Neural cell (in vitro differentiated cells): ENCODE measurements at regions not wholly inside any gene's neighbourhood (a gene's known extent, or its start where the extent isn't known, plus 50 kb on each side); places are given as distances from the start of the nearest gene placed in this dataset.

ENCODE experiments used
- H2AFZ ChIP-seq: fragments of 200-600, 300-800 bp; sonication (generic), shearing (Covaris generic); 2 replicates; pipeline ENCODE4 v1.6.0; 2014; ENCODE audit warnings: low read depth, mild to moderate bottlenecking, antibody characterized with exemption, low read length, moderate library complexity
- H3F3A ChIP-seq: fragments of 200-600 bp; shearing (Covaris generic); 2 replicates; pipeline ENCODE4 v1.6.1; 2016; ENCODE audit warnings: mild to moderate bottlenecking, moderate library complexity, mixed read lengths, antibody characterized with exemption, low read length; ENCODE audit not compliant: insufficient read depth, poor library complexity, severe bottlenecking
- H3K27ac ChIP-seq: fragments of 200-600, 300-800 bp; sonication (generic), shearing (Covaris generic); 2 replicates; pipeline ENCODE4 v1.5.1; 2014; ENCODE audit warnings: mild to moderate bottlenecking, low read length, moderate library complexity
- H3K27me3 ChIP-seq: fragments of 300-800, 200-600 bp; sonication (generic), shearing (Covaris generic); 2 replicates; pipeline ENCODE4 v1.6.0; 2014; ENCODE audit warnings: mild to moderate bottlenecking, low read depth, low read length, moderate library complexity; ENCODE audit not compliant: insufficient read depth
- H3K36me3 ChIP-seq: fragments of 300-800, 200-600 bp; sonication (generic), shearing (Covaris generic); 2 replicates; pipeline ENCODE4 v1.5.1; 2014; ENCODE audit warnings: mild to moderate bottlenecking, antibody characterized with exemption, low read length, moderate library complexity; ENCODE audit not compliant: insufficient read depth
- H3K4me2 ChIP-seq: fragments of 300-800, 200-600 bp; sonication (generic), shearing (Covaris generic); 2 replicates; pipeline ENCODE4 v1.6.0; 2014; ENCODE audit warnings: mild to moderate bottlenecking, low read length
- H3K4me3 ChIP-seq: fragments of 300-800, 200-600 bp; sonication (generic), shearing (Covaris generic); 2 replicates; pipeline ENCODE4 v1.5.1; 2014; ENCODE audit warnings: mild to moderate bottlenecking, low read length, moderate library complexity
- H3K79me2 ChIP-seq: fragments of 200-600 bp; shearing (Covaris generic); replicated peaks from 2 replicates; pipeline ENCODE4 v1.6.0; 2014; ENCODE audit warnings: mild to moderate bottlenecking, low read length, moderate library complexity; ENCODE audit not compliant: insufficient read depth
- H3K9ac ChIP-seq: fragments of 300-800, 200-600 bp; sonication (generic), shearing (Covaris generic); 2 replicates; pipeline ENCODE4 v1.6.1; 2016; ENCODE audit warnings: mild to moderate bottlenecking, low read length, mixed read lengths
- H3K9me2 ChIP-seq: fragments of 200-600 bp; shearing (Covaris generic); 2 replicates; pipeline ENCODE4 v1.6.1; 2016; ENCODE audit warnings: mild to moderate bottlenecking, low read length, mixed read lengths; ENCODE audit not compliant: insufficient read depth
- H3K9me3 ChIP-seq: fragments of 200-600, 300-800 bp; sonication (generic), shearing (Covaris generic); 2 replicates; pipeline ENCODE4 v1.6.1; 2016; ENCODE audit warnings: mild to moderate bottlenecking, mixed run types, low read length, moderate library complexity, mixed read lengths
- H4K20me1 ChIP-seq: fragments of 200-600 bp; shearing (Covaris generic); 2 replicates; pipeline ENCODE4 v1.6.1; 2016; ENCODE audit warnings: mild to moderate bottlenecking, mixed run types; ENCODE audit not compliant: insufficient read depth
- EP300 ChIP-seq: fragments of 450-650 bp; conservative IDR thresholded peaks from 2 replicates; pipeline ENCODE4 v1.6.1; 2014; ENCODE audit warnings: antibody characterized with exemption, mild to moderate bottlenecking, moderate library complexity; ENCODE audit not compliant: poor library complexity, severe bottlenecking
- EZH2 ChIP-seq: fragments of 200-600, 300-800 bp; shearing (Covaris generic), sonication (generic); IDR thresholded peaks from 2 replicates; pipeline ENCODE4 v1.6.1; 2014; ENCODE audit warnings: antibody characterized with exemption, low read length, borderline replicate concordance, mild to moderate bottlenecking; ENCODE audit not compliant: insufficient read depth, poor library complexity, severe bottlenecking
- MXI1 ChIP-seq: fragments of 450-650 bp; conservative IDR thresholded peaks from 2 replicates; pipeline ENCODE4 v1.6.1; 2014; ENCODE audit warnings: antibody characterized with exemption, mild to moderate bottlenecking; ENCODE audit not compliant: poor library complexity, severe bottlenecking
- POLR2AphosphoS5 ChIP-seq: IDR thresholded peaks from 2 replicates; pipeline ENCODE4 v1.6.1; 2012
- RAD21 ChIP-seq: fragments of 450-650 bp; conservative IDR thresholded peaks from 2 replicates; pipeline ENCODE4 v1.6.1; 2014; ENCODE audit warnings: antibody characterized with exemption, mild to moderate bottlenecking, moderate library complexity
- SMC3 ChIP-seq: fragments of 450-650 bp; conservative IDR thresholded peaks from 2 replicates; pipeline ENCODE4 v1.6.1; 2014; ENCODE audit warnings: antibody characterized with exemption, mild to moderate bottlenecking, moderate library complexity; ENCODE audit not compliant: poor library complexity
- TAF1 ChIP-seq: IDR thresholded peaks from 2 replicates; pipeline ENCODE4 v1.6.1; 2012; ENCODE audit warnings: low read depth
- TF ChIP-seq, protein P1 (sequence below): fragments of 450-650 bp; IDR thresholded peaks from 2 replicates; pipeline ENCODE4 v1.5.1; 2014; ENCODE audit warnings: antibody characterized with exemption, mild to moderate bottlenecking, moderate library complexity; ENCODE audit not compliant: poor library complexity, severe bottlenecking
- TF ChIP-seq, protein P2 (sequence below): IDR thresholded peaks from 2 replicates; pipeline ENCODE4 v1.6.1; 2012; ENCODE audit warnings: borderline replicate concordance

DNA sequence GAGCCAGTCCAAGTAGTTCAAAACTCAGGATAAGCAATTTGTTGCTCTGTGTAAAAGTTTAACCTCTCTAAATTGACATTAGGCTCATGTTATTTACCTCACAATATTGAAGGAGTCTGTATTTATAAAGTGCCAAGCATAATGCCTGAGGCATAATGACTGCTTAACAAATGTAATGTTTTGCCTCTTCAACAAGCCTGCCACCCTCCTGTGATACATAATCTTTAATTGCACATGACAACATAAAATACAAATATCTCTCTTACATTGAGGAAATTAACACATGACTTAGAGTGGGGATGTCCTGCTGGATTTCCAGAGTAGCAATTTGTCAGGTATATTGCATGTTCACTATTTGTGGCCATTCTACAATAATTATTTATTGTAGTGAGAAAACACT is 469.2 kb upstream of the ANO5 start:
- Histone ChIP-seq H3K4me3 (no peak overlapping the region), H3K9ac (no peak overlapping the region), H3K27ac (no peak overlapping the region), H3K4me2 (no peak overlapping the region), H2AFZ (no peak overlapping the region), H3K79me2 (no peaks in the 10 kb centered on the region), H3K9me3 (no peaks in the 10 kb centered on the region), H3K9me2 (no peaks in the 10 kb centered on the region), H3F3A (peaks cover 3% of the 10 kb centered on the region), H4K20me1 (no peaks in the 10 kb centered on the region), H3K36me3 (no peaks in the 10 kb centered on the region), H3K27me3 (no peaks in the 10 kb centered on the region)
- TF ChIP-seq TAF1 (no peak), EZH2 (no peak), POLR2AphosphoS5 (no peak), MXI1 (no peak), SMC3 (no peak), RAD21 (no peak), EP300 (no peak)
- TF ChIP-seq, protein P1, sequence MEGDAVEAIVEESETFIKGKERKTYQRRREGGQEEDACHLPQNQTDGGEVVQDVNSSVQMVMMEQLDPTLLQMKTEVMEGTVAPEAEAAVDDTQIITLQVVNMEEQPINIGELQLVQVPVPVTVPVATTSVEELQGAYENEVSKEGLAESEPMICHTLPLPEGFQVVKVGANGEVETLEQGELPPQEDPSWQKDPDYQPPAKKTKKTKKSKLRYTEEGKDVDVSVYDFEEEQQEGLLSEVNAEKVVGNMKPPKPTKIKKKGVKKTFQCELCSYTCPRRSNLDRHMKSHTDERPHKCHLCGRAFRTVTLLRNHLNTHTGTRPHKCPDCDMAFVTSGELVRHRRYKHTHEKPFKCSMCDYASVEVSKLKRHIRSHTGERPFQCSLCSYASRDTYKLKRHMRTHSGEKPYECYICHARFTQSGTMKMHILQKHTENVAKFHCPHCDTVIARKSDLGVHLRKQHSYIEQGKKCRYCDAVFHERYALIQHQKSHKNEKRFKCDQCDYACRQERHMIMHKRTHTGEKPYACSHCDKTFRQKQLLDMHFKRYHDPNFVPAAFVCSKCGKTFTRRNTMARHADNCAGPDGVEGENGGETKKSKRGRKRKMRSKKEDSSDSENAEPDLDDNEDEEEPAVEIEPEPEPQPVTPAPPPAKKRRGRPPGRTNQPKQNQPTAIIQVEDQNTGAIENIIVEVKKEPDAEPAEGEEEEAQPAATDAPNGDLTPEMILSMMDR: no peak
- TF ChIP-seq, protein P2, sequence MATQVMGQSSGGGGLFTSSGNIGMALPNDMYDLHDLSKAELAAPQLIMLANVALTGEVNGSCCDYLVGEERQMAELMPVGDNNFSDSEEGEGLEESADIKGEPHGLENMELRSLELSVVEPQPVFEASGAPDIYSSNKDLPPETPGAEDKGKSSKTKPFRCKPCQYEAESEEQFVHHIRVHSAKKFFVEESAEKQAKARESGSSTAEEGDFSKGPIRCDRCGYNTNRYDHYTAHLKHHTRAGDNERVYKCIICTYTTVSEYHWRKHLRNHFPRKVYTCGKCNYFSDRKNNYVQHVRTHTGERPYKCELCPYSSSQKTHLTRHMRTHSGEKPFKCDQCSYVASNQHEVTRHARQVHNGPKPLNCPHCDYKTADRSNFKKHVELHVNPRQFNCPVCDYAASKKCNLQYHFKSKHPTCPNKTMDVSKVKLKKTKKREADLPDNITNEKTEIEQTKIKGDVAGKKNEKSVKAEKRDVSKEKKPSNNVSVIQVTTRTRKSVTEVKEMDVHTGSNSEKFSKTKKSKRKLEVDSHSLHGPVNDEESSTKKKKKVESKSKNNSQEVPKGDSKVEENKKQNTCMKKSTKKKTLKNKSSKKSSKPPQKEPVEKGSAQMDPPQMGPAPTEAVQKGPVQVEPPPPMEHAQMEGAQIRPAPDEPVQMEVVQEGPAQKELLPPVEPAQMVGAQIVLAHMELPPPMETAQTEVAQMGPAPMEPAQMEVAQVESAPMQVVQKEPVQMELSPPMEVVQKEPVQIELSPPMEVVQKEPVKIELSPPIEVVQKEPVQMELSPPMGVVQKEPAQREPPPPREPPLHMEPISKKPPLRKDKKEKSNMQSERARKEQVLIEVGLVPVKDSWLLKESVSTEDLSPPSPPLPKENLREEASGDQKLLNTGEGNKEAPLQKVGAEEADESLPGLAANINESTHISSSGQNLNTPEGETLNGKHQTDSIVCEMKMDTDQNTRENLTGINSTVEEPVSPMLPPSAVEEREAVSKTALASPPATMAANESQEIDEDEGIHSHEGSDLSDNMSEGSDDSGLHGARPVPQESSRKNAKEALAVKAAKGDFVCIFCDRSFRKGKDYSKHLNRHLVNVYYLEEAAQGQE: no peak

DNA sequence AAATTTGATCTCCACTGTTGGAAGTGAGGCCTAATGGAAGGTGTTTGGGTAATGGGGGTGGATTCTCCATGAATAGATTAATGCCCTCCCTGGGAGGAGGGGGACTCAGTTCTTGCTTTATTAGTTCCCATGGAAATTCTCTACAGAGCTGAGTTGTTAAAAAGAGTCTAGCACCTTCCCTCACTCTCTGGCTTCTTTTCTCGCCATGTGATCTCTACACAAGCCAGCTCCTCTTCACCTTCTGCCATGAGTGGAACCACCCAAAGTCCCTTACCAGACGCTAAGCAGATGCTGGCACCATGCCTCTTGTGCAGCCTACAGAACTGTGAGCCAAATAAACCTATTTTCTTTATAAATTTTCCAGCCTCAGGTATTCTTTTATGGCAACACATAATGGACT is 465.8 kb upstream of the ANO5 start:
- no peak overlapping the region for H3K4me3 ChIP-seq
- TF ChIP-seq EZH2 (no peak), MXI1 (no peak), TAF1 (no peak), RAD21 (no peak), EP300 (no peak), POLR2AphosphoS5 (no peak), SMC3 (no peak)
- TF ChIP-seq, protein P2: no peak
- TF ChIP-seq, protein P1: no peak

More for the DNA sequence above, 465.8 kb upstream of the ANO5 start:
- H3K79me2 ChIP-seq: no peaks in the 10 kb centered on the region
- no peak overlapping the region for H3K4me2 ChIP-seq
- H3K9ac ChIP-seq: no peak overlapping the region
- no peak overlapping the region for H3K27ac ChIP-seq
- no peak overlapping the region for H2AFZ ChIP-seq
- no peaks in the 10 kb centered on the region for H4K20me1 ChIP-seq
- H3F3A ChIP-seq: no peaks in the 10 kb centered on the region
- H3K9me2 ChIP-seq: no peaks in the 10 kb centered on the region
- no peaks in the 10 kb centered on the region for H3K27me3 ChIP-seq
- no peaks in the 10 kb centered on the region for H3K9me3 ChIP-seq
- no peaks in the 10 kb centered on the region for H3K36me3 ChIP-seq
